Epithelial cell of esophagus (primary cell): ENCODE measurements at regions not wholly inside any gene's neighbourhood (a gene's known extent, or its start where the extent isn't known, plus 50 kb on each side); places are given as distances from the start of the nearest gene placed in this dataset.
"Not testable (repeated sequence)": the region's sequence is repeated elsewhere in the genome, so short reads cannot be mapped to it uniquely, and the experiment has no call there.

ENCODE experiments used
- DNase-seq: peaks from one replicate; pipeline ENCODE4 v3.0.0; 2010; ENCODE audit warnings: low read depth
- H3K4me3 ChIP-seq: 2 replicates; pipeline ENCODE4 v1.5.1; 2011; ENCODE audit warnings: mild to moderate bottlenecking, low read length, control low read depth
- TF ChIP-seq, protein P1 (sequence below): IDR thresholded peaks from 2 replicates; pipeline ENCODE4 v1.5.1; 2011; ENCODE audit warnings: low read depth, mild to moderate bottlenecking, low read length, control low read depth, inconsistent platforms; ENCODE audit not compliant: insufficient read depth; ENCODE audit errors: missing control alignments

DNA sequence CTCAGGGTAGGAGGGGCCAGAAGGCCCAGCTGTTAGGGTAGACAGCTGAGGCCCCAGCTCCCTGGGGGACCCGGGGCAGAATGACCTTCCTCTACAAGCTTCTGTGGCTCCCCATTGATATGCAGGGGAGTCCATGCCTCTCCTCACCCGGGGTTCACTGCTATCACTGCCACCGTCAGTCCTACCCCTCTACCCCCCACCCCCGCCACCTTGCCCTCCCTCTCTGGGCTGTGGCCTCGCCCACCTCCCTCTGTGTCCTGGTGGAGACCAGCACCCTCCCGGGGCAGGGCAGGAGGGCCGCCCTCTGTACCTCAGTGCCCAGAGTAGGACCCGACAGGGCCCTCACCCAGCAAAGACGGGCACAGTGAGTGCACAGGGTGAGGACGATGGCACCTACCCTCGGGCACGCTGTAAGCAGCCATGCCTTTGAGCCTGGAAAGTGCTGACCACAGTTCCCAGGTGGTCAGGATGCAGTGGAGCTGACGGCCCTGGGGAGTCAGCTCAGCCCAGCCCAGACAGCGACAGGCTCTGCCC is 88.4 kb upstream of the SFSWAP start:
- TF ChIP-seq, protein P1, sequence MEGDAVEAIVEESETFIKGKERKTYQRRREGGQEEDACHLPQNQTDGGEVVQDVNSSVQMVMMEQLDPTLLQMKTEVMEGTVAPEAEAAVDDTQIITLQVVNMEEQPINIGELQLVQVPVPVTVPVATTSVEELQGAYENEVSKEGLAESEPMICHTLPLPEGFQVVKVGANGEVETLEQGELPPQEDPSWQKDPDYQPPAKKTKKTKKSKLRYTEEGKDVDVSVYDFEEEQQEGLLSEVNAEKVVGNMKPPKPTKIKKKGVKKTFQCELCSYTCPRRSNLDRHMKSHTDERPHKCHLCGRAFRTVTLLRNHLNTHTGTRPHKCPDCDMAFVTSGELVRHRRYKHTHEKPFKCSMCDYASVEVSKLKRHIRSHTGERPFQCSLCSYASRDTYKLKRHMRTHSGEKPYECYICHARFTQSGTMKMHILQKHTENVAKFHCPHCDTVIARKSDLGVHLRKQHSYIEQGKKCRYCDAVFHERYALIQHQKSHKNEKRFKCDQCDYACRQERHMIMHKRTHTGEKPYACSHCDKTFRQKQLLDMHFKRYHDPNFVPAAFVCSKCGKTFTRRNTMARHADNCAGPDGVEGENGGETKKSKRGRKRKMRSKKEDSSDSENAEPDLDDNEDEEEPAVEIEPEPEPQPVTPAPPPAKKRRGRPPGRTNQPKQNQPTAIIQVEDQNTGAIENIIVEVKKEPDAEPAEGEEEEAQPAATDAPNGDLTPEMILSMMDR, result no peak
- no peak for DNase-seq
- no peak overlapping the region for H3K4me3 ChIP-seq

DNA sequence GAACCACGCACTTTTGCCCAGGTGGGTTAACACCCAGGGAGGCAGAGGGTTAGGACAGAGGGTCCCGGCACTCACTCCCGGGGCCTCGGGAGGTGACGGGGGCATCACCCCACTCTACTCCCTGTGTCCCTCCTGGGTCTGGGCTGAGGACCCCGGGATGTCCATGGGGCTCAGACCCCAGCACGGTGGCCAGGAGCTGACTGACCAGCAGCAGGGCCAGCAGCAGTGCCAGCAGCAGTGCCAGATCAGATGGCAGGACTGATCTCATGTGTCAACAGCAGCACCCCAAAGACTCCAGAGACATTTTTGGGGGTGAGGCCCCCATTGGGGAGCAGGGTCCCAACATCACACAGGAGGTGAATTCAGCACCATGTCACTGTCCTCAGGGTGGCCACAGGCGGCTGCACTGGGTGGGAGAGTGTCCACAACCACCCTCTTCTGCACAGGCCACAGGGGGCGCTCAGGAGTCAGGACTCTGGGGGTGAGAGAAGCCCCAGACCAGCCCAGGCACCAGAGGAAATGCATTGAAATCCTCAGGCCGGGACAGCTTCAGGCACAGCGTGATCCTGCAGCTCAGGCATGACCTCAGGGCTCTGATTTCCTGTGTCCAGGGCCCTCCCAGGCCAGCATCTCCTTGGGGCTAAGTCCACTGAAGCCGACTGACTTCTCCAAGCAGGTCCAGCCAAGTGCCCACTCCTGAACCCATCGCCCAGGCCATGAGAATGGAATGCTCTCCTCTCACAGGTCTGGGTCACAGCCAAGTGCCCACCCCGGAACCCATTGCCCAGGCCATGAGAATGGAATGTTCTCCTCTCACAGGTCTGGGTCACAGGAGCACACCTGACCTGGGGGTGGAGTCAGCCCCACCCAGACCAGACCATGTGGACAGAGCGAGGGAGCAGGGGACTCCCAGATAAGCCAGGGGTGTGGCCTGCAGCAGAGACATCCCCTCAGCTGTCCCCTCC is 87.2 kb upstream of the SFSWAP start:
- not testable (repeated sequence) for H3K4me3 ChIP-seq, DNase-seq

DNA sequence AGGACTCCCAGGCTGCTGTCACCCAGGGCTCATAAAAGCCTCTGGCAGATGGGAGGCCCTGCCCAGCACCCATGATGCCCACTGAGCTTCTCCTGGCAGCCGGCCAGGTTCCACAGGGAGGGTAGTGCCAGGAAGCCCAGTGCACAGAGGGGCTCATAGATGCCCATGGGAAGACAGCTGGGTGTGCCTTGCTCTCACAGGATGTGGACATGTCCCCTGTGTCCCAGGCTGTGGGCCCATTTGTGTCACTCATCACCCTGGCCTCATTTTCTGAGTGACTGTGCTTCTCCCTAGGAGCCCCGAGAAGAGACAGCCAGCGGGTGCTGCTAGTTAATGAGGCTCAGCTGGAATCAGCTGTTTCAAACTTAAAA is 86.5 kb upstream of the SFSWAP start:
- not testable (repeated sequence) for DNase-seq, H3K4me3 ChIP-seq

- H3K4me3 ChIP-seq, result not testable (repeated sequence)
- DNase-seq, result peak; percentile 5
Measured at GRCh38 chr12:131624756-131625501, 86.0 kb upstream of the SFSWAP start.

DNA sequence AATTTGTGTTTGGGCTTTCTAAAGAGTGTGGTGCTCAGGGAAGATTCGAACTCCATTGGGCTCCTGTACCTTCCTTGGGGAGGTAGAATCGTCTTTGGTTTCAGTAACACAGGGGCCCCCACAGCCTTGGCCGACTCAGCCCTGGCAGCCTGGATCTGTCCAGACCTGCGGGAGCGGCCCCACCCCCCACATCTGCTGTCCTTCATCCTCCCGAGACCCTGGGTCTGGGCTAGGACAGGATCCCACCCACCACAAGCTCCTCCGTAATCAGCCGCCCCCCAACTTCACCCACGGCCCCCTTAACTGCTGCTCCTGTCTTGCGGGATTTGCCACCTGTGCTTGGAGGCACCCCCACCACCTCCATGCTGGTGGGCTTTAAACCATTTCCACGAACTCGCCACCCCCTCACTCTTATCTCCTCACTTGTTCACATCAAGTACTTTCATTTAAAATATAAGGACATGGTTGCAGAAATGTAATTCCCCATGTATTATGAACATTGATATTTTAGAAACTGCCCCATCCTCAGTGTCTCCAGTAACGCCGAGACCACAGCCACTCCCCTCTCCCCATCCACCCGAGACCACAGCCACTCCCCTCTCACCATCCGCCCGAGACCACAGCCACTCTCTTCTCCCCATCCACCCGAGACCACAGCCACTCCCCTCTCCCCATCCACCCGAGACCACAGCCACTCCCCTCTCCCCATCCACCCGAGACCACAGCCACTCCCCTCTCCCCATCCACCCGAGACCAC is 84.7 kb upstream of the SFSWAP start:
- not testable (repeated sequence) for DNase-seq

DNA sequence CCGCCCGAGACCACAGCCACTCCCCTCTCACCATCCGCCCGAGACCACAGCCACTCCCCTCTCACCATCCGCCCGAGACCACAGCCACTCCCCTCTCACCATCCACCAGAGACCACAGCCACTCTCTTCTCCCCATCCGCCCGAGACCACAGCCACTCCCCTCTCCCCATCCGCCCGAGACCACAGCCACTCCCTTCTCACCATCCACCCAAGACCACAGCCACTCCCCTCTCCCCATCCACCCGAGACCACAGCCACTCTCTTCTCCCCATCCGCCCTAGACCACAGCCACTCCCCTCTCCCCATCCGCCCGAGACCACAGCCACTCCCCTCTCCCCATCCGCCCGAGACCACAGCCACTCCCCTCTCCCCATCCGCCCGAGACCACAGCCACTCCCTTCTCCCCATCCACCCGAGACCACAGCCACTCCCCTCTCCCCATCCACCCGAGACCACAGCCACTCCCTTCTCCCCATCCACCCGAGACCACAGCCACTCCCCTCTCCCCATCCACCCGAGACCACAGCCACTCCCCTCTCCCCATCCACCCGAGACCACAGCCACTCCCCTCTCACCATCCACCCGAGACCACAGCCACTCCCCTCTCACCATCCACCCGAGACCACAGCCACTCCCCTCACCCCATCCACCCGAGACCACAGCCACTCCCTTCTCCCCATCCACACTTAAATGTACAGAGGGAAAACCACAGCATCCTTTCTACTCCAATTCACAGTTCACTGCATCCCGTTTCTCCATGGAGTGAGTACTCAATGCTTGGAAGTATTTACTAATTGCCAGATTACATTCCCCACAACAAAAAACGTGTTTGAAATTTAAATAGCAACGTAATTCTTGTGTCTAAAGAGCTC is 83.5 kb upstream of the SFSWAP start:
- not testable (repeated sequence) for DNase-seq, H3K4me3 ChIP-seq

More for the DNA sequence above, 84.7 kb upstream of the SFSWAP start:
- not testable (repeated sequence) for H3K4me3 ChIP-seq

DNA sequence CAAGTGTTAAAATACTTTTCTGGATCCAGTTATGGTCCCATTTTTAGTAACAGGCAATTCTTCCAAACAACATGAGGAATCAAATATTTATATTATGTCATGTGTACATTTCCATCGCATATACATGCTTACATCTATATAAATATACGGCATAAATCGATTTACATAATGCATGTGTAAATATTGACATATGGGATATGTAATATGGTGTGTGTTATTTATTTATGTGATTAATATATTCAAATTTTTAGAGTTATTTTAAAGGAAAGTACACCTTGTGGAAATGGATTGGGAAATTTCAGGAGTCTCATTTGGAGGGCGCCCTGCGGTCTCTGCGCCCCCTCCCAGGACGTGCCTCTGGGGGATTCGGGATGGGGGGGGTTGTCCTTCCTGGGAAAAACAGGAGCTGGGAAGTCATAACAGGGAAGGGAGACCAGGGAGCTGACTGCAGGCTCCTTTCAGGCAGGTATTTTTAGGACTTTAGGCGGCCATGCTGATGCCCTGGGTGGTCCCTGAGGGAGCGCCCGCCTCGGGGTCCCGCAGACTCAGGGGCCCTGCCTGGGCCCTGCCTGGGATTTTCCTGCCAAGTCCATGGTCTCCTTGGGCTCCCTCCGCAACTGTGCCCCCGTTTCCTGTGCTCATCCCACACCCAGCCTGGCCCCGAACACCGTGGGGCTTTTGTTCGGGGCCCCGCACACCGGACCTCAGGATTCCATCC is 82.7 kb upstream of the SFSWAP start:
- TF ChIP-seq, protein P1, result no peak
- no peak for DNase-seq

DNA sequence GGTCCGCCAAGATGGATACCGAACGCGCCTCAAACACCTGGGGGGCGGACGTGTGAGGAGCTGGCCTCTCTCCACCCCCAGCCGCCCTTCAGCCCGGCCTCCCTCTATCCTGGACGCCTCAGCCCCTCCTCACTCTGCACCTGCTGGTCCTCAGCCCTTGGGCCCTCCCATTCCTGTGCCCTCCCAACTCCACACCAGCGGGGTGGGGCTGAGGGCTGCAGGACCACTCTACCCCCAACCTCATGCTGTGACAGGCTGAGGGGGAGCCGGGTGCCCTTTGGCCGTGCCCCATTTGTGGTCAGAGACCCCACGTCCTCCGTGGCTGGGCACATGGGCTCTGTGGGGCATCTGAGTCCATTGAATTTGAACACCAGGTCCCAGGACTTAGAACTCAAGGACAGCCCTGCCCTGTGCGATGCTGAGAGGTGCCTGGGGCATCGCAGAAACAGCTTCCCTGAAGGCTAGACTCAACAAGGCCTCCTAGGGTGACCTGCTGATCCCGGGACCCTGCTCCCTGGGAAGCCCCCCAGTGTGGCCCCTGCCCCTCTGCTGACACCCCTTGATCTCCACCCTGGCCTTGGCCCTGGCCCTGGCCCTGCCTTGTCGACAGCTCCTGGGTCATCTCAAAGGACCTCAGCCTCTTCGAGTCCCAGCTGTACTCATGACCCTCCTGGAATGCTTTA is 82.0 kb upstream of the SFSWAP start:
- TF ChIP-seq, protein P1, result no peak
- no peak for DNase-seq

More for the DNA sequence above, 82.7 kb upstream of the SFSWAP start:
- H3K4me3 ChIP-seq, result no peak overlapping the region

More for the DNA sequence above, 82.0 kb upstream of the SFSWAP start:
- no peak overlapping the region for H3K4me3 ChIP-seq
